ENCODE measurements at regions not wholly inside any gene's neighbourhood (a gene's known extent, or its start where the extent isn't known, plus 50 kb on each side); places are given as distances from the start of the nearest gene placed in this dataset.
"Not testable (repeated sequence)": the region's sequence is repeated elsewhere in the genome, so short reads cannot be mapped to it uniquely, and the experiment has no call there.

GRCh38 chrX:138018145-138018799, 452.3 kb downstream of the ZIC3 start:
- peak; percentile 4 for DNase-seq (ENCODE audit: low read depth)

GRCh38 chrX:138020941-138021340, 455.0 kb downstream of the ZIC3 start:
- DNase-seq (ENCODE audit: low read depth) = no peak

GRCh38 chrX:138026211-138026610, 460.3 kb downstream of the ZIC3 start:
- DNase-seq (ENCODE audit: low read depth) = peak; percentile 2

- no peak for DNase-seq (ENCODE audit: low read depth)
These were observed 465.8 kb downstream of the ZIC3 start for GRCh38 chrX:138031715-138032114.

- peak; percentile 3 for DNase-seq (ENCODE audit: low read depth)
These were observed 468.2 kb downstream of the ZIC3 start for GRCh38 chrX:138034136-138034535.

- DNase-seq (ENCODE audit: low read depth) = no peak
These were observed 471.6 kb downstream of the ZIC3 start for GRCh38 chrX:138037548-138037947.

GRCh38 chrX:138057883-138058282, 492.0 kb downstream of the ZIC3 start:
- DNase-seq (ENCODE audit: low read depth) = no peak

- DNase-seq (ENCODE audit: low read depth) = no peak
These were observed 493.0 kb downstream of the ZIC3 start for GRCh38 chrX:138058931-138059330.

GRCh38 chrX:138067415-138067814, 501.5 kb downstream of the ZIC3 start:
- no peak for DNase-seq (ENCODE audit: low read depth)

- no peak for DNase-seq (ENCODE audit: low read depth)
These were observed 507.7 kb downstream of the ZIC3 start for GRCh38 chrX:138073626-138074025.

GRCh38 chrX:138082251-138082650, 516.3 kb downstream of the ZIC3 start:
- DNase-seq (ENCODE audit: low read depth) = no peak

- no peak for DNase-seq (ENCODE audit: low read depth)
These were observed 517.0 kb downstream of the ZIC3 start for GRCh38 chrX:138082896-138083295.

- DNase-seq (ENCODE audit: low read depth) = not testable (repeated sequence)
These were observed 545.0 kb downstream of the ZIC3 start for GRCh38 chrX:138110910-138111309.

GRCh38 chrX:138127314-138127713, 561.4 kb downstream of the ZIC3 start:
- DNase-seq (ENCODE audit: low read depth) = peak; percentile 56

- peak; percentile 49 for DNase-seq (ENCODE audit: low read depth)
These were observed 562.2 kb downstream of the ZIC3 start for GRCh38 chrX:138128027-138128671.

- DNase-seq (ENCODE audit: low read depth) = no peak
These were observed 560.8 kb downstream of the FGF13 start for GRCh38 chrX:138150709-138151108.

- DNase-seq (ENCODE audit: low read depth) = no peak
These were observed 553.7 kb downstream of the FGF13 start for GRCh38 chrX:138157850-138158249.

GRCh38 chrX:138191998-138192397, 519.5 kb downstream of the FGF13 start:
- peak; percentile 20 for DNase-seq (ENCODE audit: low read depth)

GRCh38 chrX:138229718-138230117, 481.8 kb downstream of the FGF13 start:
- DNase-seq (ENCODE audit: low read depth) = no peak

GRCh38 chrX:138240266-138240665, 471.3 kb downstream of the FGF13 start:
- DNase-seq (ENCODE audit: low read depth) = no peak

GRCh38 chrX:138254001-138254400, 457.5 kb downstream of the FGF13 start:
- no peak for DNase-seq (ENCODE audit: low read depth)

GRCh38 chrX:138255373-138255772, 456.1 kb downstream of the FGF13 start:
- DNase-seq (ENCODE audit: low read depth) = no peak

GRCh38 chrX:138264095-138264494, 447.4 kb downstream of the FGF13 start:
- not testable (repeated sequence) for DNase-seq (ENCODE audit: low read depth)
